HEK293 (cell line): ENCODE measurements at regions not wholly inside any gene's neighbourhood (a gene's known extent, or its start where the extent isn't known, plus 50 kb on each side); places are given as distances from the start of the nearest gene placed in this dataset.

Experiments
- CTCF ChIA-PET: fragments of 350-600 bp; formaldehyde crosslinking; extraction: SDS; loops from one replicate; lab custom pipeline; 2021; ENCODE audit warnings: antibody characterized with exemption; lab: Yijun Ruan, JAX
- POLR2A ChIA-PET: fragments of 300-600 bp; formaldehyde crosslinking; extraction: SDS; loops from one replicate; lab custom pipeline; 2020; ENCODE audit warnings: antibody characterized with exemption, inconsistent platforms; lab: Yijun Ruan, JAX
- H3K27ac ChIP-seq: fragments of 200-500 bp; sonication (Bioruptor generic); 2 replicates; pipeline ENCODE4 v1.5.1; 2014; ENCODE audit warnings: low read depth, low read length, control low read depth, inconsistent platforms; ENCODE audit errors: extremely low read depth
- H3K36me3 ChIP-seq, 2 experiments: fragments of 200-500 bp in 1 of 2; sonication (Bioruptor generic) in 1 of 2; 1 replicate in 1 of 2; 2 replicates in 1 of 2; pipeline ENCODE4 v1.5.1; 2014 to 2017; ENCODE audit warnings: inconsistent platforms in 2 of 2, low read length in 2 of 2; ENCODE audit not compliant: control insufficient read depth in 2 of 2, insufficient read depth in 1 of 2
- H3K4me1 ChIP-seq: fragments of 200-500 bp; sonication (Bioruptor generic); 2 replicates; pipeline ENCODE4 v1.5.1; 2014; ENCODE audit warnings: mild to moderate bottlenecking, low read length, inconsistent platforms; ENCODE audit not compliant: control insufficient read depth, insufficient read depth
- H3K4me3 ChIP-seq: 2 replicates; pipeline ENCODE4 v1.5.1; 2011; ENCODE audit warnings: low read depth, mild to moderate bottlenecking, control low read depth, low read length, moderate library complexity
- H3K9me3 ChIP-seq: fragments of 200-500 bp; sonication (Bioruptor generic); 2 replicates; pipeline ENCODE4 v1.5.1; 2014; ENCODE audit warnings: low read depth, low read length, inconsistent platforms; ENCODE audit not compliant: control insufficient read depth, insufficient read depth
- BCL6B ChIP-seq: fragments of 450-650 bp; formaldehyde crosslinking; IDR thresholded peaks from 2 replicates; pipeline ENCODE4 v1.5.1; 2017; ENCODE audit warnings: missing biosample characterization, missing genetic modification characterization
- GFI1B ChIP-seq: fragments of 450-650 bp; formaldehyde crosslinking; IDR thresholded peaks from 2 replicates; pipeline ENCODE4 v1.5.1; 2016; ENCODE audit warnings: missing biosample characterization, missing genetic modification characterization
- HOXA7 ChIP-seq: sonication (generic); formaldehyde crosslinking; IDR thresholded peaks from 2 replicates; pipeline ENCODE4 v1.8.1; 2022; ENCODE audit warnings: missing genetic modification reagents, borderline replicate concordance
- HOXC10 ChIP-seq: sonication (generic); formaldehyde crosslinking; IDR thresholded peaks from 2 replicates; pipeline ENCODE4 v1.8.1; 2023; ENCODE audit warnings: mild to moderate bottlenecking, missing genetic modification reagents
- KLF10 ChIP-seq: fragments of 450-650 bp; IDR thresholded peaks from 2 replicates; pipeline ENCODE4 v1.5.1; 2018; ENCODE audit warnings: missing biosample characterization, mild to moderate bottlenecking, missing genetic modification characterization
- KLF16 ChIP-seq: fragments of 450-650 bp; formaldehyde crosslinking; IDR thresholded peaks from 2 replicates; pipeline ENCODE4 v1.5.1; 2017; ENCODE audit warnings: missing biosample characterization, missing genetic modification characterization
- OVOL3 ChIP-seq: fragments of 450-650 bp; formaldehyde crosslinking; IDR thresholded peaks from 2 replicates; pipeline ENCODE4 v1.5.1; 2016; ENCODE audit warnings: missing biosample characterization, missing genetic modification characterization
- YY2 ChIP-seq: fragments of 450-650 bp; formaldehyde crosslinking; IDR thresholded peaks from 2 replicates; pipeline ENCODE4 v1.5.1; 2016; ENCODE audit warnings: missing biosample characterization, missing genetic modification characterization
- ZBTB8A ChIP-seq: fragments of 450-650 bp; formaldehyde crosslinking; IDR thresholded peaks from 2 replicates; pipeline ENCODE4 v1.5.1; 2016; ENCODE audit warnings: missing biosample characterization, missing genetic modification characterization
- ZNF148 ChIP-seq: fragments of 450-650 bp; formaldehyde crosslinking; IDR thresholded peaks from 2 replicates; pipeline ENCODE4 v1.5.0; 2017; ENCODE audit warnings: missing biosample characterization, missing genetic modification characterization, borderline replicate concordance
- ZNF211 ChIP-seq: fragments of 450-650 bp; formaldehyde crosslinking; IDR thresholded peaks from 2 replicates; pipeline ENCODE4 v1.5.1; 2016; ENCODE audit warnings: low read depth, missing biosample characterization, missing genetic modification characterization
- ZNF221 ChIP-seq: fragments of 450-650 bp; formaldehyde crosslinking; IDR thresholded peaks from 2 replicates; pipeline ENCODE4 v1.5.1; 2017; ENCODE audit warnings: missing biosample characterization, missing genetic modification characterization, borderline replicate concordance
- ZNF302 ChIP-seq: fragments of 450-650 bp; formaldehyde crosslinking; IDR thresholded peaks from 2 replicates; pipeline ENCODE4 v1.5.1; 2016; ENCODE audit warnings: missing biosample characterization, missing genetic modification characterization, low read depth
- ZNF324 ChIP-seq: fragments of 450-650 bp; formaldehyde crosslinking; IDR thresholded peaks from 2 replicates; pipeline ENCODE4 v1.5.1; 2016; ENCODE audit warnings: missing biosample characterization, missing genetic modification characterization
- ZNF335 ChIP-seq: fragments of 450-650 bp; formaldehyde crosslinking; conservative IDR thresholded peaks from 2 replicates; pipeline ENCODE4 v1.5.1; 2016; ENCODE audit warnings: missing biosample characterization, missing genetic modification characterization
- ZNF341 ChIP-seq: fragments of 450-650 bp; formaldehyde crosslinking; IDR thresholded peaks from 2 replicates; pipeline ENCODE4; 2016; ENCODE audit warnings: low read depth, missing biosample characterization, missing genetic modification characterization
- ZNF354C ChIP-seq: fragments of 450-650 bp; formaldehyde crosslinking; IDR thresholded peaks from 2 replicates; pipeline ENCODE4 v1.5.1; 2016; ENCODE audit warnings: missing biosample characterization, missing genetic modification characterization, low read depth, borderline replicate concordance
- ZNF37A ChIP-seq: fragments of 450-650 bp; IDR thresholded peaks from 2 replicates; pipeline ENCODE4 v1.5.1; 2018; ENCODE audit warnings: missing biosample characterization, missing genetic modification characterization
- ZNF423 ChIP-seq: fragments of 450-650 bp; formaldehyde crosslinking; IDR thresholded peaks from 2 replicates; pipeline ENCODE4 v1.5.1; 2016; ENCODE audit warnings: missing biosample characterization, missing genetic modification characterization
- ZNF530 ChIP-seq: fragments of 450-650 bp; formaldehyde crosslinking; IDR thresholded peaks from 2 replicates; pipeline ENCODE4 v1.5.1; 2016; ENCODE audit warnings: low read depth, missing biosample characterization, missing genetic modification characterization
- ZNF549 ChIP-seq: fragments of 450-650 bp; IDR thresholded peaks from 2 replicates; pipeline ENCODE4 v1.5.1; 2018; ENCODE audit warnings: missing biosample characterization, missing genetic modification characterization, mild to moderate bottlenecking, inconsistent platforms, moderate library complexity
- ZNF555 ChIP-seq: fragments of 450-650 bp; formaldehyde crosslinking; conservative IDR thresholded peaks from 2 replicates; pipeline ENCODE4 v1.5.1; 2017; ENCODE audit warnings: missing biosample characterization, mild to moderate bottlenecking, missing genetic modification characterization, inconsistent platforms
- ZNF623 ChIP-seq: fragments of 450-650 bp; formaldehyde crosslinking; IDR thresholded peaks from 2 replicates; pipeline ENCODE4 v1.5.1; 2016; ENCODE audit warnings: missing biosample characterization, missing genetic modification characterization
- ZNF707 ChIP-seq: fragments of 450-650 bp; formaldehyde crosslinking; IDR thresholded peaks from 2 replicates; pipeline ENCODE4 v1.5.1; 2016; ENCODE audit warnings: missing biosample characterization, missing genetic modification characterization
- ZNF76 ChIP-seq: fragments of 450-650 bp; formaldehyde crosslinking; IDR thresholded peaks from 2 replicates; pipeline ENCODE4; 2016; ENCODE audit warnings: low read depth, missing biosample characterization, missing genetic modification characterization, borderline replicate concordance
- ZNF785 ChIP-seq: fragments of 450-650 bp; formaldehyde crosslinking; IDR thresholded peaks from 2 replicates; pipeline ENCODE4 v1.5.1; 2016; ENCODE audit warnings: missing biosample characterization, missing genetic modification characterization
- ZNF792 ChIP-seq: fragments of 450-650 bp; formaldehyde crosslinking; IDR thresholded peaks from 2 replicates; pipeline ENCODE4 v1.5.1; 2016; ENCODE audit warnings: missing biosample characterization, missing genetic modification characterization
- ZSCAN16 ChIP-seq: fragments of 450-650 bp; formaldehyde crosslinking; IDR thresholded peaks from 2 replicates; pipeline ENCODE4 v1.5.1; 2016; ENCODE audit warnings: missing biosample characterization, missing genetic modification characterization

- POLR2A ChIA-PET: no interaction called here
- CTCF ChIA-PET: no interaction called here
- H3K36me3 ChIP-seq: no peaks in the 10 kb centered on the region
- no peaks in the 10 kb centered on the region for H3K4me1 ChIP-seq
- H3K9me3 ChIP-seq: no peaks in the 10 kb centered on the region
- H3K27ac ChIP-seq: no peak overlapping the region
- H3K4me3 ChIP-seq: no peak overlapping the region
- TF ChIP-seq ZBTB8A (no peak), ZNF324 (tag by site-specific recombination) (no peak), ZNF335 (tag by site-specific recombination) (no peak), ZSCAN16 (tag by site-specific recombination) (no peak), ZNF785 (tag by site-specific recombination) (no peak), ZNF341 (tag by site-specific recombination) (no peak), ZNF707 (no peak), ZNF792 (tag by site-specific recombination) (no peak), KLF16 (tag by site-specific recombination) (no peak), BCL6B (tag by site-specific recombination) (no peak), ZNF354C (tag by site-specific recombination) (no peak), ZNF221 (tag by site-specific recombination) (no peak), ZNF530 (tag by site-specific recombination) (no peak), ZNF549 (tag by site-specific recombination) (no peak), ZNF423 (tag by site-specific recombination) (no peak)
Measured at GRCh38 chr7:124397134-124397533, 364.3 kb upstream of the TMEM229A start.

GRCh38 chr7:124390301-124390700 is 357.4 kb upstream of the TMEM229A start:
- Histone ChIP-seq H3K27ac (no peak overlapping the region), H3K9me3 (no peaks in the 10 kb centered on the region), H3K36me3 (no peaks in the 10 kb centered on the region), H3K4me3 (no peak overlapping the region), H3K4me1 (no peaks in the 10 kb centered on the region)
- CTCF ChIA-PET: no interaction called here
- no peak for TF ChIP-seq GFI1B
- no peak for TF ChIP-seq OVOL3 (tag by site-specific recombination)
- TF ChIP-seq ZNF623 (tag by site-specific recombination): no peak
- TF ChIP-seq ZNF211 (tag by site-specific recombination): no peak
- TF ChIP-seq YY2 (tag by site-specific recombination): no peak
- TF ChIP-seq ZNF148: no peak
- TF ChIP-seq ZNF37A (tag by site-specific recombination): no peak
- no peak for TF ChIP-seq ZNF555 (tag by site-specific recombination)
- no peak for TF ChIP-seq HOXC10 (CRISPR knock-in tag)
- TF ChIP-seq KLF10: no peak
- no peak for TF ChIP-seq ZNF302 (tag by site-specific recombination)
- no peak for TF ChIP-seq HOXA7 (CRISPR knock-in tag)
- TF ChIP-seq ZNF76 (tag by site-specific recombination): no peak
- POLR2A ChIA-PET: no interaction called here
